Fibroblast of lung (primary cell): ENCODE measurements at regions not wholly inside any gene's neighbourhood (a gene's known extent, or its start where the extent isn't known, plus 50 kb on each side); places are given as distances from the start of the nearest gene placed in this dataset.
"Not testable (repeated sequence)": the region's sequence is repeated elsewhere in the genome, so short reads cannot be mapped to it uniquely, and the experiment has no call there.

Experiments used
- DNase-seq, 2 donors: peaks; one replicate each; pipeline versions ENCODE4 v3.0.0 to v3.0.0-alpha.2; 2010; ENCODE audit warnings: low read depth in 2 of 2
- H2AFZ ChIP-seq: 2 replicates; pipeline ENCODE4 v1.5.1; 2012; ENCODE audit warnings: low read length, control low read depth, inconsistent platforms
- H3K27ac ChIP-seq: 2 replicates; pipeline ENCODE4 v1.5.1; 2011; ENCODE audit warnings: low read length, control low read depth; ENCODE audit not compliant: insufficient read depth
- H3K27me3 ChIP-seq: 2 replicates; pipeline ENCODE4 v1.5.1; 2011; ENCODE audit warnings: mild to moderate bottlenecking, low read length; ENCODE audit not compliant: control insufficient read depth, insufficient read depth
- H3K36me3 ChIP-seq: 2 replicates; pipeline ENCODE4 v1.5.1; 2011; ENCODE audit warnings: low read length; ENCODE audit not compliant: control insufficient read depth, insufficient read depth
- H3K4me1 ChIP-seq: 2 replicates; pipeline ENCODE4 v1.5.1; 2011; ENCODE audit warnings: low read length; ENCODE audit not compliant: control insufficient read depth, insufficient read depth; ENCODE audit errors: extremely low read depth
- H3K4me2 ChIP-seq: 2 replicates; pipeline ENCODE4 v1.5.1; 2011; ENCODE audit warnings: low read length, control low read depth; ENCODE audit not compliant: insufficient read depth; ENCODE audit errors: extremely low read depth
- H3K4me3 ChIP-seq, 4 experiments: fragments of 200-600 bp in 1 of 4; sonication (generic) in 1 of 4; replicated peaks in 1 of 4; 2 replicates each; pipeline ENCODE4 v1.5.1; 2011 to 2016; ENCODE audit warnings: low read length in 4 of 4, low read depth in 3 of 4, mild to moderate bottlenecking in 3 of 4, control low read depth in 2 of 4, inconsistent platforms in 1 of 4, mixed read lengths in 1 of 4; ENCODE audit not compliant: insufficient read depth in 1 of 4; ENCODE audit errors: control extremely low read depth in 1 of 4
- H3K79me2 ChIP-seq: 2 replicates; pipeline ENCODE4 v1.5.1; 2012; ENCODE audit warnings: mild to moderate bottlenecking, low read length, inconsistent platforms; ENCODE audit not compliant: control insufficient read depth, insufficient read depth
- H3K9ac ChIP-seq: 2 replicates; pipeline ENCODE4 v1.5.1; 2011; ENCODE audit warnings: mild to moderate bottlenecking, low read length, control low read depth; ENCODE audit not compliant: insufficient read depth
- H3K9me3 ChIP-seq: 2 replicates; pipeline ENCODE4 v1.5.1; 2012; ENCODE audit warnings: low read depth, low read length; ENCODE audit not compliant: control insufficient read depth, insufficient read depth
- H4K20me1 ChIP-seq: 2 replicates; pipeline ENCODE4 v1.5.1; 2011; ENCODE audit warnings: low read length; ENCODE audit not compliant: control insufficient read depth, insufficient read depth; ENCODE audit errors: extremely low read depth
- CTCF ChIP-seq, 2 donors: IDR thresholded peaks in 1 of 2; conservative IDR thresholded peaks in 1 of 2; 1 replicate in 1 of 2; 2 replicates in 1 of 2; pipeline ENCODE4 v1.5.1; 2011 to 2012; ENCODE audit warnings: low read length in 2 of 2, control low read depth in 1 of 2, inconsistent platforms in 1 of 2, low read depth in 1 of 2, mild to moderate bottlenecking in 1 of 2
- EZH2 ChIP-seq: IDR thresholded peaks from 2 replicates; pipeline ENCODE4 v1.5.1; 2012; ENCODE audit warnings: low read length, control low read depth, mild to moderate bottlenecking; ENCODE audit errors: missing control alignments

DNA sequence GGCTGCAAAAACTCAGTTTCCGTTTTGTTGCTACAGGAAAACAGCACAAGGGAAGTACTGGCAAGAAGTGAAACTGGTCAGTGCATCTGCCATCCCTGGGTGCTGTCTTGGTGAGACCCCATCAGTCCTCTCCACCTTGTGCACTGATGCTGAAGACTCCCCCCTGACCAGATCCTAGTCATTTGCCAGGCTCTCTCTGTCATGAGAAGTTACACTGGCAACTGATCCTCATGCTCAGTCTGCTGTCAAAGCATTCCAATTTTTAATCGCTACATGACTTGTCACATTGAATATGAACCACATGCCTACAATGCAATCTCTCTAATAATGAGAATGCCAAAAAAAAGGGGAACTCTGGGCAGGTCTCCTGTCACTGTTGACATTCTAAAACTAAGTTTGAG is 296.5 kb downstream of the ZIC1 start:
- H3K27me3 ChIP-seq, result no peaks in the 10 kb centered on the region
- H3K4me2 ChIP-seq, result no peak overlapping the region
- H3K4me3 ChIP-seq, result no peak overlapping the region
- H3K79me2 ChIP-seq, result no peaks in the 10 kb centered on the region
- no peak overlapping the region for H3K27ac ChIP-seq
- no peak for DNase-seq
- no peak overlapping the region for H2AFZ ChIP-seq
- TF ChIP-seq CTCF (conservative IDR thresholded peaks at IDR 0.05 in 1 of 2, IDR thresholded peaks at IDR 0.05 in 1 of 2; ENCODE audit: low read depth in 1 of 2, low read length in 2 of 2), result no peak
- no peak for TF ChIP-seq EZH2
- no peak overlapping the region for H3K9ac ChIP-seq
- no peaks in the 10 kb centered on the region for H4K20me1 ChIP-seq
- no peaks in the 10 kb centered on the region for H3K9me3 ChIP-seq
- H3K36me3 ChIP-seq, result no peaks in the 10 kb centered on the region
- no peaks in the 10 kb centered on the region for H3K4me1 ChIP-seq

DNA sequence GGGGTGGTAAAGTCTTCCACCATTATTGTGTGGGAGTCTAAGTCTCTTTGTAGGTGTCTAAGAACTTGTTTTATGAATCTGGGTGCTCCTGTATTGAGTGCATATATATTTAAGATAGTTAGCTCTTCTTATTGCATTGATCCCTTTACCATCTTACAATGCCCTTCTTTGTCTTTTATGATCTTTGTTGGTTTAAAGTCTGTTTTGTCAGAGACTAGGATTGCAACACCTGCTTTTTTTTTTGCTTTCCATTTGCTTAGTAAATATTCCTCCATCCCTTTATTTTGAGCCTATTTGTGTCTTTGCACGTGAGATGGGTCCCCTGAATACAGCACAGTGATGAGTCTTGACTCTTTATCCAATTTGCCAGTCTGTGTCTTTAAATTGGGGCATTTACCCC is 301.6 kb downstream of the ZIC1 start:
- not testable (repeated sequence) for H3K79me2 ChIP-seq, H4K20me1 ChIP-seq, H3K36me3 ChIP-seq, H3K4me2 ChIP-seq, H3K27ac ChIP-seq, H3K9ac ChIP-seq, H2AFZ ChIP-seq, DNase-seq, H3K4me1 ChIP-seq, H3K9me3 ChIP-seq, H3K27me3 ChIP-seq, H3K4me3 ChIP-seq

GRCh38 chr3:147712357-147712756 is 303.2 kb downstream of the ZIC1 start:
- no peaks in the 10 kb centered on the region for H3K36me3 ChIP-seq
- no peak overlapping the region for H3K4me3 ChIP-seq
- H3K9me3 ChIP-seq, result no peaks in the 10 kb centered on the region
- H3K9ac ChIP-seq, result no peak overlapping the region
- no peaks in the 10 kb centered on the region for H3K79me2 ChIP-seq
- no peak for DNase-seq
- H4K20me1 ChIP-seq, result no peaks in the 10 kb centered on the region
- H3K4me1 ChIP-seq, result no peaks in the 10 kb centered on the region
- no peaks in the 10 kb centered on the region for H3K27me3 ChIP-seq
- no peak overlapping the region for H3K27ac ChIP-seq
- H2AFZ ChIP-seq, result no peak overlapping the region
- no peak overlapping the region for H3K4me2 ChIP-seq
- no peak for TF ChIP-seq EZH2
- TF ChIP-seq CTCF (conservative IDR thresholded peaks at IDR 0.05 in 1 of 2, IDR thresholded peaks at IDR 0.05 in 1 of 2; ENCODE audit: low read depth in 1 of 2, low read length in 2 of 2), result no peak

- not testable (repeated sequence) for H3K9ac ChIP-seq, H3K27me3 ChIP-seq, H3K4me2 ChIP-seq, H3K9me3 ChIP-seq, H3K4me1 ChIP-seq, H3K27ac ChIP-seq, H2AFZ ChIP-seq, H3K79me2 ChIP-seq, H3K36me3 ChIP-seq, H3K4me3 ChIP-seq, H4K20me1 ChIP-seq
- peak in 1 of 2 donors; percentile 25 for DNase-seq
These were observed 303.6 kb downstream of the ZIC1 start for GRCh38 chr3:147712758-147713157.
